Cerebellar nuclear complex (tissue), 1 donor: ENCODE measurements at regions not wholly inside any gene's neighbourhood (a gene's known extent, or its start where the extent isn't known, plus 50 kb on each side); places are given as distances from the start of the nearest gene placed in this dataset.

Experiments used
- DNase-seq, 2 experiments: peaks; one replicate each; lab custom pipeline; 2025; lab: John Stamatoyannopoulos, UW

DNA sequence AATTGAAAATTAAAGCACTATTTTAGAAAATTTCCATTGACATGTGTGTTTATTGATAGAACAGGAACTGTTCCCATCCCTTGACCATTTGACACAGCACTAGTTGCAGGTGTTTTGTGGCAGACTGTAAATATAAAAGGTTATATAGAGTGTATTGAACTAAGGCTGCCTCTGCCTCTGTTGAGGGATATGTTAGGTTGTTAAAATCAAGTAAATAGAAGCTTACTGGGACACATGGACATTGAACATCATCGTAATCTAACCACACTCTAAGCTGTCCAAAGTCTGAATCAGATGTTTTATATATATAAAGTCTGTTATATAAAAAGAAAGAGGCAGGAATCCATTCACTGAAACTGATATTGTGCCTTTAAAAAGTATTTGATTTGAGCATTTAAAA is 308.1 kb upstream of the PKN2 start:
- DNase-seq: no peak

GRCh38 chr1:88376421-88376820 is 307.7 kb upstream of the PKN2 start:
- no peak for DNase-seq

GRCh38 chr1:88378560-88378959 is 305.5 kb upstream of the PKN2 start:
- DNase-seq: no peak

DNA sequence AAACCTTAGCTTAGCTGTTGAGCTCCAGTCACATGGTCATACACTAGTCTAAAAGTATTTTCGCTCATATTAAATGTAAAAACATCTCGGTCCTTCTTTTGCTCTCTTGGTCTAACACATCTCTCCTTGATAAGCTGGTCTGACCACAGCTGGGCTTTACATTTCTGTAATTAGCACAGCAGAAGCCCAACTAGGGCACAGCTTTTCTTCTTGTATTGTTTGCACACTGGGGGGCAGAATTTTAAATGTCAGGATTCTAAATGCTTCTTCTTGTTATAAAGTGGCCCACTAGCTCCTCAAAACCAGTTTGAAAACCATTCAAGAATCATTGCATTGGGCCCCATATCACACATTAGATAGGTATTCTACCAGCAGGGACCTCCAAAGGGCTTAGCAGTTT is 289.1 kb upstream of the PKN2 start:
- no peak for DNase-seq

DNA sequence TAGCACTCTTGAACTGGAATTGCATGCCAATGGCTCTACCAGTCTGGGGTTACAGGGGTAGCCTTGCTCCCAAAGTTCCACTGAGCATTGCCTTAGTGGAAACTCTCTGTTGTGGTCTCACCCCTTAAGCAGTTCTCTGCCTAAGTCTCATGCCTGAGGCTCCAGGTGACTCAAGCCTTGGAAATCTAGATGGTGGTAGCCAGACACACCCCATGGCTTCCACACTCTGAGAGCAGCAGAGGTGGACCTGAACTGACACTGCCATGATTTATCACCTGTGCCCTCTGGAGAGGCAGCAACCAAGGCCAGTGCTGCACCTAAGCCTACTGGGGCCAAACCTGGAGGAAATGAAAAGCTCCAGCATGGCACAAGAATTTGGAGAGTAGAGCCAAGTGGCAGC is 285.7 kb upstream of the PKN2 start:
- DNase-seq: no peak

- DNase-seq: no peak
Observed at GRCh38 chr1:88399690-88400089, 284.4 kb upstream of the PKN2 start.

- no peak for DNase-seq
Observed at GRCh38 chr1:88401313-88401712, 282.8 kb upstream of the PKN2 start.

GRCh38 chr1:88404582-88404981 is 279.5 kb upstream of the PKN2 start:
- no peak for DNase-seq

DNA sequence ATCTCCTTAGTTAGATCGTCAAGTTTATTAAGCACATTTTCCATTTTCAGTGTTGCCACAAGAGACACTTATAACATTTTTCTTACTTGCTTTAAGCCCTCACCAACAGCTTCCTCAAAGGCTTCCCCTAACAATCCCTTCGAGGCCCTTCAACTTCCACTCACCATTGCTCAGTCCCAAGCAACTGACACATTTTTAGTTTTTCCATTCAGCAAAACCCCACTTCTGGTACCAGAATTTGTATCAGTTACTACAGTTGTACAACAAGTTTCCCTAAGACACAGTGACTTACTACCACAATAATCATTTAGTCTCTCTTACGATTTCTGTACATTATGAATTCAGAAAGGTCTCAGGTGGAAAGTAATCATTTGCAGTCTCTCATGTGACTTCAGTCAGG is 276.8 kb upstream of the PKN2 start:
- no peak for DNase-seq

GRCh38 chr1:88421997-88422396 is 262.1 kb upstream of the PKN2 start:
- DNase-seq: no peak

DNA sequence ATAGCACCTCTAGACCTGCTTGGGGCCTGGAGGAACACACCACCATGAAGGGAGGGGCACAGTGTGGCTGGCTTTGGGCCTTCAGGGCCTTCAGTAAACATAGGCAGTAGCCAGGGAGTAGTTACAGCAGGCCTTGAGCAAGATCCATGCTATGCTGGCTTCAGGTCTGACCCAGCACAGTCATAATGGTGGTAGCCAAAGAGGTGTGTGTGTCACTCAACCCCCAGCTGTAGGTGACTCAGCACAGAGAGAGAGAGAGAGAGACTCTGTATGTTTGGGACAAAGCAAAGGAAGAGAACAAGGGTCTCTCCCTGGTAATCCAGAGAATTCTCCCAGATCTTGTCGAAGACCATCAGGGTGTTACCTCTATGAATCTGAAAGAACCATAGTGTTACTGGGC is 250.5 kb upstream of the PKN2 start:
- no peak for DNase-seq

DNA sequence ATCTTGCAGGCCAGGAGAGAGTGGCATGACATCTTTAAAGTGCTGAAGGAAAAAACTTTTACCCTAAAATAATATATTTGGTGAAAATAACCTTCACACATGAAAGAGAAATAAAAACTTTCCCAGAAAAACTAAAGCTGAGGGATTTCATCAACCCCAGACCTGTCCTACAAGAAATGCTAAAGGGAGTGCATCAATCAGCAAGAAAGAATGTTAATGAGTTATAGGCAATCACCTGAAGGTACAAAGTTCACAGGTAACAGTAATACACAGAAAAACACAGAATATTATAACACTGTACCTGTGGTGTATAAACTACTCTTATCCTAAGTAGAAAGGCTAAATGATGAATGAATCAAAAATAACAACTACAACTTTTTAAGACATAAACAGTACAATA is 249.2 kb upstream of the PKN2 start:
- DNase-seq: no peak

GRCh38 chr1:88441022-88441421 is 243.1 kb upstream of the PKN2 start:
- DNase-seq: no peak

DNA sequence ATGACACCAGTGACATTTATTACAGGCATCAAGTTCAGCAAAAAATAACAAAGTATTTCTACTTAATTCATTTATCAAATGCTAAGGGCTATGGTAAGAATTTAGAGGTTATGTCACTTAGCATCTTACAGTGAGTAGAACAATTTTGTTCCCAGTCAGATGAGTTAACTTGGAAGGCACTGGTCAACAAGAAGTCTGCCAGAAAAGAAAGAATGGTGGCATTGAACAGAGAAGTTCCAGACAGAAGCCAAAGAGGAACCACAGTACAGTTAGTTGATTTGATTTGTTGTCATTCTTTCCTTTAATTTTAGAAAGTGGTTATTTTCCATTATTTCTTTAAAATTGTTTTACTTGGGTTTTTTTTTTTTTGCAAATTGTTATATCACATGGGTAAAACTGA is 232.2 kb upstream of the PKN2 start:
- DNase-seq: no peak

DNA sequence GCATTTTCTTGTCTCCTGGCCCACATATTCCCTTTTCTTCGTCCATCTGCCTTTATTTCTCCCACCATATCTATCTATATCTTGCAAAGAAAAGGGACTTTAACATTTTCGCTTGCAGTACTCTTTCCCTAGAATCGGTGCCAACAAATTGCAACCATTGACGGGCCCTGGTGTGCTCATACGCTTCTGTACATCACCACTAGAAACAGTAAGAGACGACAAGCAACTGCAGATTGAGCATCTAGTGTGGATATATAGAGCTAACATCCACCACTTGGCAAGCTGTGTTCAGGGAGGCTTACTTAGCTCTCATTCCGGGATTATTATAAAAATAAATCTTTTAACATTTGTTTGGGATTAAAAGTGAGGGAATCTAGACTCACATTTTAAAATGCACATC is 230.8 kb upstream of the PKN2 start:
- no peak for DNase-seq

- no peak for DNase-seq
Observed at GRCh38 chr1:88454781-88455180, 229.3 kb upstream of the PKN2 start.

GRCh38 chr1:88455621-88456256 is 228.3 kb upstream of the PKN2 start:
- DNase-seq: no peak

- no peak for DNase-seq
Observed at GRCh38 chr1:88457197-88457596, 226.9 kb upstream of the PKN2 start.

GRCh38 chr1:88461007-88461406 is 223.1 kb upstream of the PKN2 start:
- DNase-seq: no peak

- no peak for DNase-seq
Observed at GRCh38 chr1:88462096-88462487, 222.0 kb upstream of the PKN2 start.

DNA sequence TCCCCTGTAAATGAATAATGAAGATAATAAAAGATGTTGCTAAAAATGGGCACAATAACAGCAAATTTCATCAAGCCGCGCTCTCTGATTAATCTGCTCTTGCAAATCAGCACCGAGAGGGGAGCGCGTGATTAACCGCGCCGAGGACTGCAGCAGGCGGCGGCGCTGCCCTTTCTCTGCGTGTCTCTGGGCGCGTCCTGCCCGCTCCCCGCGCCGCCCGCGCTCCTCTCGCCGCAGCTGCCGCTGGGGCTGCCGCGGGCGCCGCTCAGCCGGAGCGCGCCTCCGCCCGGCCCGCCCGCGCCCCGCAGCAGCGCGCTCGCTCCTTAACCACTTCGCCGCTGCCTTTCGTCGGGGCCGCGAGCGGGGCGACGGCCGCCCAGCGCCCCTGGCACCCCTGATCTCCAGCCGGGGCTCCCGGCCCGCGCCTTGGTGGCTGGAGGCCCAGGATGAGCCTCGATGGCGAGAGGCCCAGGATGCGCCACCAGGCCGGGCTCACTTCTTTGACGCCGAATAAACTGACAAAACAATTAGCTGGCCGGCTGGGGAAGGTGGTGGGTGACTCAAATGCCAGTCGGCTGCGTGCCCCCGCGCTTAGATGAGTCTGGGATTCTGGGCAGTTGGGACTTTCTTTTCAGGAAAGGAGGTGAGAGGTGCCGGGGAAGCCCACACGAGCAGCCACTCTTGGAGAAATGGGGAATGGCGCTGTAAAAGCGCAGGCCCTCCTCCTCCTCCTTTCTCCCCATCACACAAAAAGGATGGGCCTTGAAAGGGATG is 221.4 kb upstream of the PKN2 start:
- DNase-seq: no peak

- DNase-seq: no peak
Observed at GRCh38 chr1:88463401-88463985, 220.6 kb upstream of the PKN2 start.

GRCh38 chr1:88466011-88466410 is 218.1 kb upstream of the PKN2 start:
- no peak for DNase-seq
